A549 (cell line): ENCODE measurements at regions not wholly inside any gene's neighbourhood (a gene's known extent, or its start where the extent isn't known, plus 50 kb on each side); places are given as distances from the start of the nearest gene placed in this dataset.
"Not testable (repeated sequence)": the region's sequence is repeated elsewhere in the genome, so short reads cannot be mapped to it uniquely, and the experiment has no call there.

ENCODE experiments used
- ATAC-seq, 2 experiments: fragments of 200-7000 bp in 1 of 2; fragments of >200 bp in 1 of 2; cut with Nextera tagmentation in 1 of 2; cut with Tn5 transposase in 1 of 2; 3 replicates each; pipeline versions ENCODE4 v1.8.0 to v1.9.1; 2018 to 2020; ENCODE audit warnings: mild to moderate bottlenecking in 1 of 2, moderate library complexity in 1 of 2
- CTCF ChIA-PET: fragments of 300-600 bp; sonication (Branson Sonifier 250); formaldehyde crosslinking; extraction: SDS; loops from one replicate; lab custom pipeline; 2021; ENCODE audit warnings: antibody characterized with exemption, inconsistent platforms; lab: Yijun Ruan, JAX
- POLR2A ChIA-PET: fragments of 350-600 bp; formaldehyde crosslinking; extraction: SDS; loops from one replicate; lab custom pipeline; 2021; ENCODE audit warnings: antibody characterized with exemption, inconsistent platforms; lab: Yijun Ruan, JAX
- DNase-seq, 2 experiments: peaks; one replicate each; pipeline versions ENCODE4 v3.0.0 to v3.0.0-alpha.2; 2011 to 2016; ENCODE audit warnings: low read depth in 1 of 2, low spot score in 1 of 2
- FAIRE-seq: peaks from 2 replicates; lab custom pipeline; 2011; peaks lifted over from hg19 to GRCh38; lab: Jason Lieb, UNC
- H3K27ac ChIP-seq, 2 experiments: fragments of >200 bp; sonication (Bioruptor Twin); formaldehyde crosslinking; 3 replicates each; pipeline ENCODE4 v1.5.1; 2016 to 2017
- H3K4me1 ChIP-seq: fragments of >200 bp; sonication (Bioruptor Twin); formaldehyde crosslinking; 3 replicates; pipeline ENCODE4 v1.6.1; 2016
- H3K4me2 ChIP-seq: fragments of >200 bp; sonication (Bioruptor Twin); formaldehyde crosslinking; 3 replicates; pipeline ENCODE4 v1.6.1; 2016
- H3K4me3 ChIP-seq: fragments of >200 bp; sonication (Bioruptor Twin); formaldehyde crosslinking; 3 replicates; pipeline ENCODE4 v1.5.1; 2016
- H3K9me3 ChIP-seq: fragments of >200 bp; sonication (Bioruptor Twin); formaldehyde crosslinking; 3 replicates; pipeline ENCODE4 v1.6.1; 2016
- CBX2 ChIP-seq: fragments of 200-600 bp; sonication (generic); IDR thresholded peaks from 2 replicates; pipeline ENCODE4 v1.6.1; 2016; ENCODE audit warnings: low read depth, mild to moderate bottlenecking, borderline replicate concordance
- CHD4 ChIP-seq: fragments of 200-600 bp; sonication (generic); IDR thresholded peaks from 2 replicates; pipeline ENCODE4 v1.6.1; 2016; ENCODE audit warnings: antibody characterized with exemption, mild to moderate bottlenecking, borderline replicate concordance
- EHF ChIP-seq: fragments of 250-450 bp; sonication (Bioruptor Pico); IDR thresholded peaks from 2 replicates; pipeline ENCODE4 v1.5.0; 2020; ENCODE audit warnings: mild to moderate bottlenecking
- ESRRA ChIP-seq: fragments of 150-350 bp; IDR thresholded peaks from 2 replicates; pipeline ENCODE4 v1.6.1; 2014; ENCODE audit warnings: mild to moderate bottlenecking, low read length, borderline replicate concordance
- FOSL2 ChIP-seq, 2 experiments: fragments of 450-650 bp in 1 of 2; fragments of >200 bp in 1 of 2; sonication (Bioruptor Twin) in 1 of 2; formaldehyde crosslinking; IDR thresholded peaks; 2 replicates each; pipeline versions ENCODE4 v1.5.0 to v1.6.1; 2016 to 2020; ENCODE audit warnings: mild to moderate bottlenecking in 1 of 2, moderate library complexity in 1 of 2
- FOXS1 ChIP-seq: fragments of 250-450 bp; sonication (Bioruptor Pico); IDR thresholded peaks from 2 replicates; pipeline ENCODE4 v1.5.0; 2020; ENCODE audit warnings: mild to moderate bottlenecking, moderate library complexity
- HEYL ChIP-seq: fragments of 250-450 bp; sonication (Bioruptor Pico); IDR thresholded peaks from 2 replicates; pipeline ENCODE4 v1.8.0; 2021; ENCODE audit warnings: mild to moderate bottlenecking, moderate library complexity
- HOXA7 ChIP-seq: fragments of 250-450 bp; sonication (Bioruptor Pico); IDR thresholded peaks from 2 replicates; pipeline ENCODE4 v1.5.0; 2020; ENCODE audit warnings: mild to moderate bottlenecking, moderate library complexity
- HOXB13 ChIP-seq: fragments of 250-450 bp; sonication (Bioruptor Pico); IDR thresholded peaks from 2 replicates; pipeline ENCODE4 v1.5.0; 2020; ENCODE audit warnings: low read depth, mild to moderate bottlenecking, moderate library complexity
- JUNB ChIP-seq: fragments of >200 bp; sonication (Bioruptor Twin); formaldehyde crosslinking; IDR thresholded peaks from 2 replicates; pipeline ENCODE4 v1.6.1; 2016
- KDM1A ChIP-seq: fragments of 200-600 bp; sonication (generic); IDR thresholded peaks from 2 replicates; pipeline ENCODE4 v1.6.1; 2016; ENCODE audit warnings: low read depth, mild to moderate bottlenecking
- MAFK ChIP-seq: fragments of 450-650 bp; IDR thresholded peaks from 2 replicates; pipeline ENCODE4 v1.6.1; 2014; ENCODE audit not compliant: partially characterized antibody
- MAX ChIP-seq: IDR thresholded peaks from 2 replicates; pipeline ENCODE4 v1.6.1; 2012
- MAZ ChIP-seq: fragments of 150-350 bp; IDR thresholded peaks from 2 replicates; pipeline ENCODE4 v1.6.1; 2014; ENCODE audit warnings: antibody characterized with exemption, low read depth, low read length, borderline replicate concordance
- NPAS2 ChIP-seq: fragments of 250-450 bp; sonication (Bioruptor Pico); IDR thresholded peaks from 2 replicates; pipeline ENCODE4 v1.8.0; 2022; ENCODE audit warnings: mild to moderate bottlenecking, moderate library complexity, borderline replicate concordance
- NR3C1 ChIP-seq: fragments of >200 bp; sonication (Bioruptor Twin); formaldehyde crosslinking; IDR thresholded peaks from 3 replicates; pipeline ENCODE4 v1.6.1; 2017
- SMC3 ChIP-seq: fragments of >200 bp; sonication (Bioruptor Twin); formaldehyde crosslinking; IDR thresholded peaks from 3 replicates; pipeline ENCODE4 v1.6.1; 2018; ENCODE audit warnings: inconsistent platforms
- TFCP2L1 ChIP-seq: fragments of 250-450 bp; sonication (Bioruptor Pico); IDR thresholded peaks from 2 replicates; pipeline ENCODE4 v1.5.0; 2021; ENCODE audit warnings: mild to moderate bottlenecking
- ZFP36 ChIP-seq: fragments of 450-650 bp; IDR thresholded peaks from 2 replicates; pipeline ENCODE4 v1.6.1; 2014; ENCODE audit warnings: borderline replicate concordance; ENCODE audit not compliant: partially characterized antibody
- ZNF302 ChIP-seq: fragments of 250-450 bp; sonication (Bioruptor Pico); IDR thresholded peaks from 2 replicates; pipeline ENCODE4 v1.9.0; 2021; ENCODE audit warnings: inconsistent platforms, mild to moderate bottlenecking, moderate library complexity
- WGBS: methylation state at CpG from one replicate; pipeline ENCODE4 v1.1.6; 2017; ENCODE audit errors: missing lambda C conversion rate; 5-methylcytosine and 5-hydroxymethylcytosine counted together
- TF ChIP-seq, protein P1 (sequence below): fragments of 250-450 bp; sonication (Bioruptor Pico); IDR thresholded peaks from 2 replicates; pipeline ENCODE4 v1.5.0; 2020; ENCODE audit warnings: low read depth, mild to moderate bottlenecking, moderate library complexity

DNA sequence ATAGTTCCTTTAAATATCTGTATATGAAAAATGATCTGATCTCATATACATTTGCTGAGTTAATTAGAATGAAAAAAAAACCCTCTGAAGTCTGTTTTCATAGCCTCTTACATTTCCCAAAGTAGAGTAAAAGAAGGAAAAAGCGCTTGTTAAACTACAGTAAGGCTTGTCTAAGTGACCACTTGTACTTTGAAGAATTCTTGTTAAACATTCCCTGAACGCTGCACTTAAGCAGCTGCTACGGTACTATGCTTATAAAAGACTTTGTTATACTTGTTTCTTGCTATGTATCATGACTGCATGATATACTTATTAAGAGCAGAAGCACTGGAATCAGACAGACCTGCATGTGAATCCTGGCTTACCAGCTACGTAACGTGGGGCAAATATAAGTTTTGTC, 81.7 kb upstream of the MTAP start (continued):
- TF ChIP-seq CHD4 (no peak), CBX2 (no peak), ZFP36 (no peak), MAZ (no peak)
- TF ChIP-seq, protein P1, sequence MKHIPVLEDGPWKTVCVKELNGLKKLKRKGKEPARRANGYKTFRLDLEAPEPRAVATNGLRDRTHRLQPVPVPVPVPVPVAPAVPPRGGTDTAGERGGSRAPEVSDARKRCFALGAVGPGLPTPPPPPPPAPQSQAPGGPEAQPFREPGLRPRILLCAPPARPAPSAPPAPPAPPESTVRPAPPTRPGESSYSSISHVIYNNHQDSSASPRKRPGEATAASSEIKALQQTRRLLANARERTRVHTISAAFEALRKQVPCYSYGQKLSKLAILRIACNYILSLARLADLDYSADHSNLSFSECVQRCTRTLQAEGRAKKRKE (CRISPR knock-in tag), result no peak

GRCh38 chr9:21727411-21727810, 75.0 kb upstream of the MTAP start:
- H3K4me2 ChIP-seq, H3K4me3 ChIP-seq, DNase-seq, CTCF ChIA-PET, H3K9me3 ChIP-seq, FAIRE-seq, ATAC-seq, H3K27ac ChIP-seq, POLR2A ChIA-PET: not testable (repeated sequence)
- peaks cover 24% of the 10 kb centered on the region for H3K4me1 ChIP-seq
- 93% methylated on average over 9 of the region's 9 CpGs for WGBS

DNA sequence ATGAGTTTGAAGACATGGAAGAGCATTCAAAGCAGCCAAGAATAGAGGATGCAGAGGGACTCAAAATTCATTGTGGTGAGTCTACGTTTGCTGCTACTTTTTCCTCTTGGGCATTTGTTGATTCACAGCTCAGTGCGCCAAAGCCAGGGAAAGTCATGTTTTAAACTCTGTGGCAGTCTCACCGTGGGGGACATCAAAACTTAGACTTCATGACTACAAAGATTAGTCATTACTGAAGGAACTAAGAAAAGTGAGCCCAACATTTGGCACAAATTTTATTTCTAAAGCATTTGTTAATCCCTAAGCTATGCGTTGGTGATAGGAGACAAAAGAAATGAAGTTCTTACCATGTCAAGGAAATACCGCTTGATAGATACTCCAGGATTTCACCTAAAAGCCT, 73.7 kb upstream of the MTAP start:
- WGBS, result 25% methylated on average over 5 of the region's 5 CpGs
- peaks cover 24% of the 10 kb centered on the region for H3K4me1 ChIP-seq
- peak overlapping the region in 1 of 2 experiments; percentile 56; a peak in 4 of 6 replicates for H3K27ac ChIP-seq
- ChIA-PET CTCF (interaction anchor here (1.1 kb wide), 1 partner anchor 20 kb away, joined by 3 read pairs; no protein-coding TSS in a partner anchor), POLR2A (no interaction called here)
- TF ChIP-seq JUNB (0 out of 2 replicates have a peak, but pooled peaks have one; percentile 13), ZNF302 (CRISPR knock-in tag) (no peak), FOSL2 (IDR thresholded peaks at IDR 0.05) (no peak), FOSL2 (CRISPR knock-in tag; IDR thresholded peaks at IDR 0.05) (0 out of 2 replicates have a peak, but pooled peaks have one; percentile 4)
- peak overlapping the region; percentile 55 for H3K4me2 ChIP-seq
- DNase-seq (peak in 1 of 2 experiments; percentile 18), FAIRE-seq (no peak), ATAC-seq (peak in 1 of 2 experiments; percentile 72; a peak in 3 of 6 replicates)
- no peak overlapping the region for H3K4me3 ChIP-seq
- no peaks in the 10 kb centered on the region for H3K9me3 ChIP-seq

DNA sequence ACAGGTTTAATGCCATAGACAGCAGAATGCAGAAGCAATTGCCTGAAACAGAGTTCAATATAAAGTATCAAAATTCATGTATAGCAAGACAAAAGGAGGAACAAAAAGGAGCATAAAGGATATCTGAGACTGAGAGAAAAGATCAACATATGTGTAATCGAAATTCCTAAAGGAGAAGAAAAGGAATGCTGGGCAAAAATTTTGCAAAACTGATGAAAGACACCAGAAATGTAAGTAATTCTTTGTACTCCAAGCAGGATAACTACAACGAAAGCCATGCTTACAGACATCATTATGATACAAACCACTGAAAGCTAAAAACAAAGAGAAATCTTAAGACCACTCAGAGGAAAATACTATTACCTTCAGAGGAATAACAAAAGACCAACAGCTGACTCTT, 72.8 kb upstream of the MTAP start:
- H3K9me3 ChIP-seq, result no peaks in the 10 kb centered on the region
- peaks cover 24% of the 10 kb centered on the region for H3K4me1 ChIP-seq
- ATAC-seq (no peak), FAIRE-seq (no peak), DNase-seq (no peak)
- TF ChIP-seq NR3C1 (no peak), TFCP2L1 (CRISPR knock-in tag) (no peak), SMC3 (no peak), HEYL (CRISPR knock-in tag) (no peak), FOXS1 (no peak), MAX (no peak), EHF (no peak), ESRRA (no peak), ZNF302 (CRISPR knock-in tag) (no peak), FOSL2 (IDR thresholded peaks at IDR 0.05) (no peak), FOSL2 (CRISPR knock-in tag; IDR thresholded peaks at IDR 0.05) (no peak), KDM1A (no peak), NPAS2 (CRISPR knock-in tag) (no peak)
- WGBS, result 61% methylated on average over 2 of the region's 2 CpGs
- CTCF ChIA-PET, result interaction anchor here (1.1 kb wide), 1 partner anchor 20 kb away, joined by 3 read pairs; no protein-coding TSS in a partner anchor
- H3K4me2 ChIP-seq, result peak overlapping the region; percentile 55; the same call in 1 of the 3 replicates
- no peak overlapping the region for H3K27ac ChIP-seq
- H3K4me3 ChIP-seq, result no peak overlapping the region
- POLR2A ChIA-PET, result no interaction called here

DNA sequence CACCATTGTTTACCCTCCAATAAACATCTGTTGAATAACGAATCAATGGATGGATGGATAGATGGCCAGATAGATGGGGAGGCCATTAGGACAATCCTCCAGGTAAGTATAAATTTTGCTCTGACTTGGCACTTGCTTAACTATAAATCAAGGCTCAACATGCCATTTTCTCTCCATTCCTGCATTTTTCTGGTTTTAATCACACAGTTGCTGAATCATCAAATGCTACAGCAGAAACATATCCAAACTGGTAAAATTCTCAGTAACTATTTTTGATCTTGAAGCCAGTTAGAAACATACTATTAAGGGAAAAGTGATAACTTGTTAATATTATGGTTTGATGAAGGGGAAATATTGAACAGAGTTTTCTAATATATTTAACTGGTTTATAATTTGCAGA, 71.5 kb upstream of the MTAP start:
- ATAC-seq (no peak), FAIRE-seq (no peak), DNase-seq (no peak)
- CTCF ChIA-PET, result no interaction called here
- Histone ChIP-seq H3K9me3 (0 out of 3 replicates have a peak, but pooled peaks cover 2% of the 10 kb centered on the region), H3K27ac (no peak overlapping the region), H3K4me3 (no peak overlapping the region), H3K4me1 (peaks cover 24% of the 10 kb centered on the region), H3K4me2 (no peak overlapping the region)
- 77% methylated on average over 1 of the region's 1 CpG for WGBS
- POLR2A ChIA-PET, result no interaction called here
- TF ChIP-seq MAFK (peak; percentile 81), HOXB13 (CRISPR knock-in tag) (no peak), FOSL2 (IDR thresholded peaks at IDR 0.05) (no peak), FOSL2 (CRISPR knock-in tag; IDR thresholded peaks at IDR 0.05) (no peak), ESRRA (no peak), FOXS1 (no peak), HOXA7 (CRISPR knock-in tag) (no peak)
